ENCODE measurements at regions not wholly inside any gene's neighbourhood (a gene's known extent, or its start where the extent isn't known, plus 50 kb on each side); places are given as distances from the start of the nearest gene placed in this dataset.

GRCh38 chr3:115324056-115324455 lies 177.0 kb upstream of the ZBTB20 start:
- TF ChIP-seq CTCF (conservative IDR thresholded peaks at IDR 0.05 in 1 of 2, IDR thresholded peaks at IDR 0.05 in 1 of 2; ENCODE audit: low read depth in 1 of 2, low read length in 2 of 2): no peak
- TF ChIP-seq EZH2 (IDR thresholded peaks at IDR 0.05; ENCODE audit: low read length, missing control alignments): no peak
